ENCODE measurements at regions not wholly inside any gene's neighbourhood (a gene's known extent, or its start where the extent isn't known, plus 50 kb on each side); places are given as distances from the start of the nearest gene placed in this dataset.

- Histone ChIP-seq H3K79me2 (ENCODE audit: insufficient read depth, low read length) (no peaks in the 10 kb centered on the region), H3K9me3 (ENCODE audit: insufficient read depth, low read depth, low read length) (no peaks in the 10 kb centered on the region), H2AFZ (ENCODE audit: low read length) (no peak overlapping the region), H3K36me3 (ENCODE audit: insufficient read depth, low read length) (no peaks in the 10 kb centered on the region), H3K9ac (ENCODE audit: low read depth, low read length, poor library complexity, severe bottlenecking) (no peak overlapping the region), H3F3A (ENCODE audit: low read depth) (no peaks in the 10 kb centered on the region), H3K4me1 (ENCODE audit: insufficient read depth, low read length, poor library complexity, severe bottlenecking) (peaks cover 6% of the 10 kb centered on the region), H3K27me3 (ENCODE audit: insufficient read depth, low read length, poor library complexity, severe bottlenecking) (no peaks in the 10 kb centered on the region), H3K4me3 (ENCODE audit: low read length, poor library complexity, severe bottlenecking) (no peak overlapping the region), H3K4me2 (ENCODE audit: low read depth, low read length, poor library complexity, severe bottlenecking) (no peak overlapping the region), H4K20me1 (ENCODE audit: insufficient read depth, low read length, poor library complexity, severe bottlenecking) (no peaks in the 10 kb centered on the region), H3K9me2 (replicated peaks; ENCODE audit: low read depth, low read length) (no peaks in the 10 kb centered on the region)
- TF ChIP-seq EZH2phosphoT487 (IDR thresholded peaks at IDR 0.05; ENCODE audit: borderline replicate concordance) = no peak
- no peak for TF ChIP-seq CTCF (conservative IDR thresholded peaks at IDR 0.05; ENCODE audit: low read length)
These were observed 247.8 kb upstream of the MCTP2 start for GRCh38 chr15:93983526-93983925.

GRCh38 chr15:93982226-93982727 is 249.1 kb upstream of the MCTP2 start:
- H3K9me3 ChIP-seq (ENCODE audit: insufficient read depth, low read depth, low read length) = no peaks in the 10 kb centered on the region
- H3K79me2 ChIP-seq (ENCODE audit: insufficient read depth, low read length) = no peaks in the 10 kb centered on the region
- no peaks in the 10 kb centered on the region for H3F3A ChIP-seq (ENCODE audit: low read depth)
- H4K20me1 ChIP-seq (ENCODE audit: insufficient read depth, low read length, poor library complexity, severe bottlenecking) = no peaks in the 10 kb centered on the region
- no peak overlapping the region for H3K9ac ChIP-seq (ENCODE audit: low read depth, low read length, poor library complexity, severe bottlenecking)
- no peak overlapping the region for H3K4me3 ChIP-seq (ENCODE audit: low read length, poor library complexity, severe bottlenecking)
- H3K36me3 ChIP-seq (ENCODE audit: insufficient read depth, low read length) = no peaks in the 10 kb centered on the region
- H3K4me2 ChIP-seq (ENCODE audit: low read depth, low read length, poor library complexity, severe bottlenecking) = no peak overlapping the region
- TF ChIP-seq CTCF (conservative IDR thresholded peaks at IDR 0.05; ENCODE audit: low read length) (no peak), EZH2phosphoT487 (IDR thresholded peaks at IDR 0.05; ENCODE audit: borderline replicate concordance) (no peak)
- no peak overlapping the region for H2AFZ ChIP-seq (ENCODE audit: low read length)
- peaks cover 2% of the 10 kb centered on the region for H3K4me1 ChIP-seq (ENCODE audit: insufficient read depth, low read length, poor library complexity, severe bottlenecking)
- H3K27me3 ChIP-seq (ENCODE audit: insufficient read depth, low read length, poor library complexity, severe bottlenecking) = no peaks in the 10 kb centered on the region
- H3K9me2 ChIP-seq (replicated peaks; ENCODE audit: low read depth, low read length) = no peaks in the 10 kb centered on the region

- Histone ChIP-seq H3K79me2 (ENCODE audit: insufficient read depth, low read length) (no peaks in the 10 kb centered on the region), H3K9ac (ENCODE audit: low read depth, low read length, poor library complexity, severe bottlenecking) (no peak overlapping the region), H3K36me3 (ENCODE audit: insufficient read depth, low read length) (no peaks in the 10 kb centered on the region), H2AFZ (ENCODE audit: low read length) (no peak overlapping the region), H4K20me1 (ENCODE audit: insufficient read depth, low read length, poor library complexity, severe bottlenecking) (no peaks in the 10 kb centered on the region), H3K4me2 (ENCODE audit: low read depth, low read length, poor library complexity, severe bottlenecking) (no peak overlapping the region), H3K9me3 (ENCODE audit: insufficient read depth, low read depth, low read length) (no peaks in the 10 kb centered on the region), H3K4me1 (ENCODE audit: insufficient read depth, low read length, poor library complexity, severe bottlenecking) (no peaks in the 10 kb centered on the region), H3K9me2 (replicated peaks; ENCODE audit: low read depth, low read length) (no peaks in the 10 kb centered on the region), H3F3A (ENCODE audit: low read depth) (no peaks in the 10 kb centered on the region), H3K27me3 (ENCODE audit: insufficient read depth, low read length, poor library complexity, severe bottlenecking) (no peaks in the 10 kb centered on the region), H3K4me3 (ENCODE audit: low read length, poor library complexity, severe bottlenecking) (no peak overlapping the region)
- TF ChIP-seq CTCF (conservative IDR thresholded peaks at IDR 0.05; ENCODE audit: low read length) (no peak), EZH2phosphoT487 (IDR thresholded peaks at IDR 0.05; ENCODE audit: borderline replicate concordance) (no peak)
These were observed 249.7 kb upstream of the MCTP2 start for GRCh38 chr15:93981706-93982105.

Measured in Loucy (cell line).